ENCODE measurements at regions not wholly inside any gene's neighbourhood (a gene's known extent, or its start where the extent isn't known, plus 50 kb on each side); places are given as distances from the start of the nearest gene placed in this dataset.

GRCh38 chr6:141288947-141289346 lies 843.8 kb upstream of the GJE1 start:
- no peak for DNase-seq

- DNase-seq, result no peak
These were observed 850.5 kb upstream of the GJE1 start for GRCh38 chr6:141282263-141282662.

- no peak for DNase-seq
These were observed 863.0 kb upstream of the GJE1 start for GRCh38 chr6:141269684-141270083.

GRCh38 chr6:141267420-141267819 lies 865.3 kb upstream of the GJE1 start:
- DNase-seq, result no peak

GRCh38 chr6:141265756-141266623 lies 866.7 kb upstream of the GJE1 start:
- DNase-seq, result no peak

- peak; percentile 10 to 34 (median 11) for DNase-seq
These were observed 868.6 kb upstream of the GJE1 start for GRCh38 chr6:141264101-141264500.

- no peak for DNase-seq
These were observed 871.1 kb upstream of the GJE1 start for GRCh38 chr6:141261672-141262060.

GRCh38 chr6:141261016-141261671 lies 871.6 kb upstream of the GJE1 start:
- DNase-seq, result no peak

- DNase-seq, result no peak
These were observed 872.1 kb upstream of the GJE1 start for GRCh38 chr6:141260627-141261015.

GRCh38 chr6:141259807-141260206 lies 872.9 kb upstream of the GJE1 start:
- no peak for DNase-seq

GRCh38 chr6:141259091-141259490 lies 873.6 kb upstream of the GJE1 start:
- no peak for DNase-seq

GRCh38 chr6:141258516-141258915 lies 874.2 kb upstream of the GJE1 start:
- no peak for DNase-seq

GRCh38 chr6:141254336-141254735 lies 878.4 kb upstream of the GJE1 start:
- DNase-seq, result no peak

GRCh38 chr6:141252828-141253608 lies 879.7 kb upstream of the GJE1 start:
- DNase-seq, result no peak

- DNase-seq, result no peak
These were observed 881.4 kb upstream of the GJE1 start for GRCh38 chr6:141251286-141251685.

GRCh38 chr6:141248021-141248799 lies 884.5 kb upstream of the GJE1 start:
- no peak for DNase-seq

GRCh38 chr6:141244366-141244765 lies 888.4 kb upstream of the GJE1 start:
- no peak for DNase-seq

- no peak for DNase-seq
These were observed 889.8 kb upstream of the GJE1 start for GRCh38 chr6:141242957-141243356.

- no peak for DNase-seq
These were observed 903.4 kb upstream of the GJE1 start for GRCh38 chr6:141229296-141229695.

- peak in 1 of 3 donors; percentile 7 for DNase-seq
These were observed 914.1 kb upstream of the GJE1 start for GRCh38 chr6:141218583-141218982.

GRCh38 chr6:141216726-141217125 lies 916.0 kb upstream of the GJE1 start:
- DNase-seq, result no peak

GRCh38 chr6:141212296-141212695 lies 920.4 kb upstream of the GJE1 start:
- no peak for DNase-seq

GRCh38 chr6:141211845-141212244 lies 920.9 kb upstream of the GJE1 start:
- no peak for DNase-seq

Measured in suppressor macrophage treated with lipopolysaccharide for 1 hour (primary cell).